Esophagus (tissue), 2 donors: ENCODE measurements at regions not wholly inside any gene's neighbourhood (a gene's known extent, or its start where the extent isn't known, plus 50 kb on each side); places are given as distances from the start of the nearest gene placed in this dataset.

Source experiments
- H3K27ac ChIP-seq, 2 donors: one replicate each; pipeline ENCODE4 v1.5.1; 2013; ENCODE audit warnings: low read depth in 2 of 2, mild to moderate bottlenecking in 2 of 2, inconsistent platforms in 1 of 2, low read length in 1 of 2, moderate library complexity in 1 of 2
- H3K27me3 ChIP-seq, 2 donors: one replicate each; pipeline ENCODE4 v1.6.1; 2013; ENCODE audit warnings: low read length in 2 of 2, control low read depth in 1 of 2, mild to moderate bottlenecking in 1 of 2; ENCODE audit not compliant: insufficient read depth in 2 of 2, control insufficient read depth in 1 of 2
- H3K36me3 ChIP-seq, 2 donors: one replicate each; pipeline ENCODE4 v1.6.1; 2013; ENCODE audit warnings: low read length in 1 of 2; ENCODE audit not compliant: control insufficient read depth in 2 of 2, insufficient read depth in 2 of 2
- H3K4me1 ChIP-seq, 2 donors: one replicate each; pipeline ENCODE4 v1.6.1; 2013; ENCODE audit warnings: low read length in 1 of 2; ENCODE audit not compliant: control insufficient read depth in 2 of 2, insufficient read depth in 2 of 2
- H3K4me3 ChIP-seq, 2 donors: one replicate each; pipeline ENCODE4 v1.5.1; 2013; ENCODE audit warnings: low read length in 2 of 2, mild to moderate bottlenecking in 2 of 2, low read depth in 1 of 2, moderate library complexity in 1 of 2
- H3K9me3 ChIP-seq, 2 donors: one replicate each; pipeline ENCODE4 v1.6.1; 2013; ENCODE audit warnings: mild to moderate bottlenecking in 2 of 2, low read depth in 1 of 2, low read length in 1 of 2, moderate library complexity in 1 of 2; ENCODE audit not compliant: control insufficient read depth in 2 of 2, insufficient read depth in 1 of 2
- WGBS, 2 donors: extraction: QIAGEN DNeasy Blood & Tissue Kit; methylation state at CpG; one replicate each; pipeline ENCODE4 v1.1.7; 2013; 5-methylcytosine and 5-hydroxymethylcytosine counted together
- donor health status: healthy with polysubstance abuse.
- donor health status: Bipolar disorder and iron deficiency.

- no peak overlapping the region for H3K4me3 ChIP-seq
- no peaks in the 10 kb centered on the region for H3K36me3 ChIP-seq
- no peak overlapping the region for H3K27ac ChIP-seq
- no peaks in the 10 kb centered on the region for H3K4me1 ChIP-seq
- 83 to 86% methylated on average over 3 of the region's 3 CpGs for WGBS, 2 donors
- H3K27me3 ChIP-seq, result no peaks in the 10 kb centered on the region
- H3K9me3 ChIP-seq, result no peaks in the 10 kb centered on the region
Observed at GRCh38 chr5:133705331-133705730, 93.0 kb upstream of the FSTL4 start.

- Histone ChIP-seq H3K4me3 (no peak overlapping the region), H3K27me3 (no peaks in the 10 kb centered on the region), H3K9me3 (no peaks in the 10 kb centered on the region), H3K27ac (no peak overlapping the region), H3K4me1 (no peaks in the 10 kb centered on the region), H3K36me3 (no peaks in the 10 kb centered on the region)
- 73 to 80% methylated on average over 2 of the region's 2 CpGs for WGBS, 2 donors
Observed at GRCh38 chr5:133704411-133704810, 92.1 kb upstream of the FSTL4 start.

- Histone ChIP-seq H3K36me3 (no peaks in the 10 kb centered on the region), H3K9me3 (no peaks in the 10 kb centered on the region), H3K27me3 (no peaks in the 10 kb centered on the region), H3K4me1 (no peaks in the 10 kb centered on the region), H3K27ac (no peak overlapping the region), H3K4me3 (no peak overlapping the region)
- 77 to 81% methylated on average over 1 of the region's 1 CpG for WGBS, 2 donors
Observed at GRCh38 chr5:133703935-133704334, 91.6 kb upstream of the FSTL4 start.

- H3K4me1 ChIP-seq, result no peaks in the 10 kb centered on the region
- 83 to 86% methylated on average over 15 of the region's 15 CpGs for WGBS, 2 donors
- no peaks in the 10 kb centered on the region for H3K27me3 ChIP-seq
- H3K27ac ChIP-seq, result no peak overlapping the region
- no peak overlapping the region for H3K4me3 ChIP-seq
- no peaks in the 10 kb centered on the region for H3K36me3 ChIP-seq
- H3K9me3 ChIP-seq, result no peaks in the 10 kb centered on the region
Observed at GRCh38 chr5:133702791-133703770, 90.7 kb upstream of the FSTL4 start.

GRCh38 chr5:133701871-133702270 lies 89.5 kb upstream of the FSTL4 start:
- no peaks in the 10 kb centered on the region for H3K4me1 ChIP-seq
- H3K36me3 ChIP-seq, result no peaks in the 10 kb centered on the region
- H3K9me3 ChIP-seq, result no peaks in the 10 kb centered on the region
- H3K27ac ChIP-seq, result no peak overlapping the region
- WGBS, 2 donors, result 86 to 89% methylated on average over 4 of the region's 4 CpGs
- no peaks in the 10 kb centered on the region for H3K27me3 ChIP-seq
- no peak overlapping the region for H3K4me3 ChIP-seq

- H3K9me3 ChIP-seq, result no peaks in the 10 kb centered on the region
- H3K36me3 ChIP-seq, result no peaks in the 10 kb centered on the region
- H3K27ac ChIP-seq, result no peak overlapping the region
- WGBS, 2 donors, result 70 to 82% methylated on average over 2 of the region's 2 CpGs
- no peaks in the 10 kb centered on the region for H3K27me3 ChIP-seq
- H3K4me1 ChIP-seq, result no peaks in the 10 kb centered on the region
- no peak overlapping the region for H3K4me3 ChIP-seq
Observed at GRCh38 chr5:133700251-133700650, 87.9 kb upstream of the FSTL4 start.

GRCh38 chr5:133698646-133699526 lies 86.5 kb upstream of the FSTL4 start:
- H3K27ac ChIP-seq, result no peak overlapping the region
- H3K36me3 ChIP-seq, result no peaks in the 10 kb centered on the region
- no peak overlapping the region for H3K4me3 ChIP-seq
- WGBS, 2 donors, result 85 to 88% methylated on average over 10 of the region's 10 CpGs
- no peaks in the 10 kb centered on the region for H3K9me3 ChIP-seq
- H3K27me3 ChIP-seq, result no peaks in the 10 kb centered on the region
- no peaks in the 10 kb centered on the region for H3K4me1 ChIP-seq

- H3K4me1 ChIP-seq, result no peaks in the 10 kb centered on the region
- no peaks in the 10 kb centered on the region for H3K9me3 ChIP-seq
- 85 to 96% methylated on average over 3 of the region's 3 CpGs for WGBS, 2 donors
- H3K36me3 ChIP-seq, result no peaks in the 10 kb centered on the region
- no peak overlapping the region for H3K27ac ChIP-seq
- H3K4me3 ChIP-seq, result no peak overlapping the region
- H3K27me3 ChIP-seq, result no peaks in the 10 kb centered on the region
Observed at GRCh38 chr5:133698259-133698554, 85.9 kb upstream of the FSTL4 start.

- Histone ChIP-seq H3K27ac (no peak overlapping the region), H3K4me1 (no peaks in the 10 kb centered on the region), H3K36me3 (no peaks in the 10 kb centered on the region), H3K27me3 (no peaks in the 10 kb centered on the region), H3K4me3 (no peak overlapping the region), H3K9me3 (no peaks in the 10 kb centered on the region)
- 72 to 78% methylated on average over 8 of the region's 8 CpGs for WGBS, 2 donors
Observed at GRCh38 chr5:133697536-133698258, 85.4 kb upstream of the FSTL4 start.
